ENCODE measurements at regions not wholly inside any gene's neighbourhood (a gene's known extent, or its start where the extent isn't known, plus 50 kb on each side); places are given as distances from the start of the nearest gene placed in this dataset.

DNA sequence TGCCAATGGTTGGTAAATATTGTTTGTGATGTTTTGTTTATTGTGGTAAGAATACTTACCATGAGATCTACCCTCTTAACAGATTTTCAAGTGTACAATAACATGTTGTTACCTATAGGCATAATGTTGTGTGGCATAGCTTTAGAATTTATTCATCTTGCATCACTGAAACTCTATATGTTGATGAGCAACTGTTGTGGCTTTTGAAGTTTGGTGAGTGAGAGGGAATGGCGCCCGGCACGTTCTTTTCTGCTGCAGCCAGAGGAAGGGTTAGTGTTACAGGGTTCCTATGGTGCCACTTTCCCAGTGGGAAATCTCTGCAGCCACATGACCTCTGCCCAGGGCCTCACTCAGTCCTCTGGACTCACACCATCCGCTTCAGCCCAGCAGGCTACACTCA lies 342.5 kb upstream of the ADGRL2 start:
- TF ChIP-seq, protein P1, sequence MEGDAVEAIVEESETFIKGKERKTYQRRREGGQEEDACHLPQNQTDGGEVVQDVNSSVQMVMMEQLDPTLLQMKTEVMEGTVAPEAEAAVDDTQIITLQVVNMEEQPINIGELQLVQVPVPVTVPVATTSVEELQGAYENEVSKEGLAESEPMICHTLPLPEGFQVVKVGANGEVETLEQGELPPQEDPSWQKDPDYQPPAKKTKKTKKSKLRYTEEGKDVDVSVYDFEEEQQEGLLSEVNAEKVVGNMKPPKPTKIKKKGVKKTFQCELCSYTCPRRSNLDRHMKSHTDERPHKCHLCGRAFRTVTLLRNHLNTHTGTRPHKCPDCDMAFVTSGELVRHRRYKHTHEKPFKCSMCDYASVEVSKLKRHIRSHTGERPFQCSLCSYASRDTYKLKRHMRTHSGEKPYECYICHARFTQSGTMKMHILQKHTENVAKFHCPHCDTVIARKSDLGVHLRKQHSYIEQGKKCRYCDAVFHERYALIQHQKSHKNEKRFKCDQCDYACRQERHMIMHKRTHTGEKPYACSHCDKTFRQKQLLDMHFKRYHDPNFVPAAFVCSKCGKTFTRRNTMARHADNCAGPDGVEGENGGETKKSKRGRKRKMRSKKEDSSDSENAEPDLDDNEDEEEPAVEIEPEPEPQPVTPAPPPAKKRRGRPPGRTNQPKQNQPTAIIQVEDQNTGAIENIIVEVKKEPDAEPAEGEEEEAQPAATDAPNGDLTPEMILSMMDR (IDR thresholded peaks at IDR 0.05), result no peak
- Histone ChIP-seq H3K36me3 (no peaks in the 10 kb centered on the region), H3K27ac (no peak overlapping the region), H3K9me3 (no peaks in the 10 kb centered on the region), H3K4me1 (no peaks in the 10 kb centered on the region), H3K4me3 (no peak overlapping the region), H3K27me3 (no peaks in the 10 kb centered on the region)
- no peak for DNase-seq
- intact Hi-C loops (cut with DNase I; ENCODE audit: low total_unique reads), result no loop called here

DNA sequence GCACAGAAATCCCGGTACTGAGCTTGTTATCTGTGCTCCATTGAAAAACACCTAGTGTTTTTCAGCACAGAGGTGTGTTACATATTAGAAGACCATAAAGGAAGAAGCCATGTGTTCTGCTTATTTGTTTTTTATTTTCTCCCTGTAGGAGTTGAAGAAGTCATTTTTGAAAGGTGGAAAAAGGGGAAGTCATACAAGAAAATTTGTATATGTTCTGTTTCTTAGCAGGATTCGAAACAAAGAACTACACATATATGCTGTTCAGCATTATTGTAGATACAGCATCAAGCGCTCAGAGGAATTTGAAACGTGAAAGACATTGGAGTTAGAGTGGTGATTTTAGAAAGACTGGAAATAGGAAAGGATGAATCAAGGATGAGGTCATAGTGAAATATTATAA lies 345.3 kb upstream of the ADGRL2 start:
- H3K9me3 ChIP-seq, result no peaks in the 10 kb centered on the region
- intact Hi-C loops (cut with DNase I; ENCODE audit: low total_unique reads), result no loop called here
- no peaks in the 10 kb centered on the region for H3K27me3 ChIP-seq
- no peak for DNase-seq
- no peak overlapping the region for H3K27ac ChIP-seq
- TF ChIP-seq, protein P1 (IDR thresholded peaks at IDR 0.05), result no peak
- H3K36me3 ChIP-seq, result no peaks in the 10 kb centered on the region
- H3K4me1 ChIP-seq, result no peaks in the 10 kb centered on the region
- H3K4me3 ChIP-seq, result no peak overlapping the region

DNA sequence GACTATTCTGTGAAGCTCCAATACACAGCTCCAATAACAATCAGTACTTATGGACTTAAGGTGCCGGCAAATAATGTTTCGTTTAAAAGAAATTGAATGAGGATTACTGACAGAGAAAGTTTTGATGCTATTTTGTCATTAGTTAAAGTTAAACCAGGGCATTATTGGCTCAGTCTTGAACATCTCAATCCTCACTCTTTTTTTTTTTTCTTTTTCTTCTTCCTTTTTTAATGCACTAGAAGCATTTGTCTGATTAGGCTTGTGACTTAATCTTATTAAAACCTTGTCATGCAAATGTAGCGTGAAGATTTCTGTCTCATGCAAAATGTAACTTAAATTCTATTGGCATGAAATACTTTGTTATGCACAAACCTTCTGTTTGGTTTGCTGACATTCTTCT lies 346.8 kb upstream of the ADGRL2 start:
- TF ChIP-seq, protein P1 (IDR thresholded peaks at IDR 0.05), result no peak
- Histone ChIP-seq H3K4me3 (no peak overlapping the region), H3K9me3 (no peaks in the 10 kb centered on the region), H3K36me3 (no peaks in the 10 kb centered on the region), H3K4me1 (no peaks in the 10 kb centered on the region), H3K27ac (no peak overlapping the region), H3K27me3 (no peaks in the 10 kb centered on the region)
- intact Hi-C loops (cut with DNase I; ENCODE audit: low total_unique reads), result no loop called here
- DNase-seq, result no peak

DNA sequence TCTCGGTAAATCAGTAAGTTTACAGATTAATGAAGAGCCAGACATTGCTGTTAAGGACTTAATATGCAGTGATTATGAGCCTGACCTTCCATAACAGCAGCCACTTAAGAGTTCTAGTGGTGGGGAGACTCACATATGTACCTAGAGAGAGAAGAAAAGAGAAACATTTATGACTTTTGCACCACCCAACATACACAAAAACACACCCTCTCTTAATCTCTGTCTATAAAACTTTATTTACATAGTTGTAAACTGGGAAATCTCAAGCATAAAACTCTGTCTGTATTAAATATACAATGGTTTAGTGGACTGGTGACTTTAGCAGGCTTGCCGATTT lies 347.4 kb upstream of the ADGRL2 start:
- TF ChIP-seq, protein P1 (IDR thresholded peaks at IDR 0.05), result no peak
- no peak for DNase-seq
- intact Hi-C loops (cut with DNase I; ENCODE audit: low total_unique reads), result no loop called here
- no peaks in the 10 kb centered on the region for H3K36me3 ChIP-seq
- no peaks in the 10 kb centered on the region for H3K27me3 ChIP-seq
- no peaks in the 10 kb centered on the region for H3K9me3 ChIP-seq
- H3K27ac ChIP-seq, result no peak overlapping the region
- H3K4me3 ChIP-seq, result no peak overlapping the region
- no peaks in the 10 kb centered on the region for H3K4me1 ChIP-seq

DNA sequence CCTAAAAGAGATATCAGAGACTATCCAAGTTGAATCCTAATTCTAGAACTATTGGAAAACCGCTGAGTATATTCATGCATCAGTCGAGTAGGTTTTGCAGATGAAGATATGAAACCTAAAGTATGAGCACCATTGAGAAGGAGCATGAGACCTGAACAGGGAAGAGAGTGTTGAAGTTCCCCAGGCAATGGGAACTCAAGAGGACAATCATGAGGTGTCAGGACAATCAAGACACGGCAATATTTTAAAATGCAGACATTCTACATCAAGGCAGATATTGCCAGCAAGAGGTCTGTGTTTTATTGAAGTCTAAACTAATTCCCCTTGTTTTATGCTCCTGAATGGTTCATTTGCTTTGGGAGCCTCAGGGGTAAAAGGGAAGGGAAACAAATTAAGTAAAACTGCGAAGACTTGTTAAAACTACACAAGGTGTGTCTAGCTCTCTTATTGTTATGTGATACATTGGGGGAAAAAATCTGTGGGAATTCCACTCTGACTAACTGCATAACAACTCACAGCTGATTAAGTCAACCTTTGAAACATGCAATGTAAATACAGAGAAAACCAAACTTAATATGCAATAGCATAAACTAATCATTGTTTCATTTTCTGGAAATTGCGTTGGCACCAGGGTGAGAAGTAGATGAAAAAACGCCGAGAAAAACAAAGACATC lies 347.9 kb upstream of the ADGRL2 start:
- no peak overlapping the region for H3K4me3 ChIP-seq
- intact Hi-C loops (cut with DNase I; ENCODE audit: low total_unique reads), result no loop called here
- no peaks in the 10 kb centered on the region for H3K36me3 ChIP-seq
- H3K9me3 ChIP-seq, result no peaks in the 10 kb centered on the region
- H3K27ac ChIP-seq, result no peak overlapping the region
- H3K4me1 ChIP-seq, result no peaks in the 10 kb centered on the region
- TF ChIP-seq, protein P1 (IDR thresholded peaks at IDR 0.05), result no peak
- H3K27me3 ChIP-seq, result no peaks in the 10 kb centered on the region
- DNase-seq, result no peak

DNA sequence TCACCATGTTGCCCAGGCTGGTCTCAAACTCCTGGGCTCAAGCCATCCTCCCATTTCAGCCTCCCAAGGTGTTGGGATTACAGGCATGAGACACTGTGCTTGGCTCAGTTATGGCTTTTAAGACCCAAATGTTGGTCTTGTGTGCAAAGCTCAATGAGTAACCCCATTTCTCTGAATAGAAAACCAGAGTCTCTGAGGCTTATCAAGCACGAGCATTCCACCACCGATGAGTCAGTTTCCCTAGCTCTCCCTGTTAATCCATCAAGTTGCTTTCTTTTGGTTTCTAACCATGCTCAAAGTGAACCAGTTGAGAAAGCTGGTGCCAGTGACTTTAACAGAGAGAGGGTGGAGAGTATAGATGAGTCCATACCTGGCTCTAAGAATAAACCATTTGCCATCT lies 350.9 kb upstream of the ADGRL2 start:
- Histone ChIP-seq H3K27ac (no peak overlapping the region), H3K4me3 (no peak overlapping the region), H3K36me3 (no peaks in the 10 kb centered on the region), H3K27me3 (no peaks in the 10 kb centered on the region), H3K9me3 (no peaks in the 10 kb centered on the region), H3K4me1 (no peaks in the 10 kb centered on the region)
- TF ChIP-seq, protein P1 (IDR thresholded peaks at IDR 0.05), result no peak
- intact Hi-C loops (cut with DNase I; ENCODE audit: low total_unique reads), result no loop called here
- no peak for DNase-seq

All from tibial artery (tissue), 4 donors.